Suppressor macrophage treated with lipopolysaccharide for 4 hours (primary cell): ENCODE measurements at regions not wholly inside any gene's neighbourhood (a gene's known extent, or its start where the extent isn't known, plus 50 kb on each side); places are given as distances from the start of the nearest gene placed in this dataset.

Source experiments
- DNase-seq: peaks from one replicate; pipeline ENCODE4 v3.0.0-alpha.2; 2020

GRCh38 chr15:85984241-85984640 lies 95.4 kb upstream of the AGBL1 start:
- DNase-seq: no peak

- no peak for DNase-seq
Observed at GRCh38 chr15:85986116-85986515, 93.6 kb upstream of the AGBL1 start.

- no peak for DNase-seq
Observed at GRCh38 chr15:85986741-85987140, 92.9 kb upstream of the AGBL1 start.

GRCh38 chr15:85988741-85989140 lies 90.9 kb upstream of the AGBL1 start:
- DNase-seq: no peak

GRCh38 chr15:85992224-85992623 lies 87.4 kb upstream of the AGBL1 start:
- DNase-seq: no peak

GRCh38 chr15:85993116-85993515 lies 86.6 kb upstream of the AGBL1 start:
- DNase-seq: no peak

GRCh38 chr15:85997618-85998017 lies 82.1 kb upstream of the AGBL1 start:
- no peak for DNase-seq

- no peak for DNase-seq
Observed at GRCh38 chr15:85999658-86000057, 80.0 kb upstream of the AGBL1 start.

- no peak for DNase-seq
Observed at GRCh38 chr15:86001200-86001599, 78.5 kb upstream of the AGBL1 start.

GRCh38 chr15:86002444-86002843 lies 77.2 kb upstream of the AGBL1 start:
- DNase-seq: no peak

GRCh38 chr15:86004061-86004460 lies 75.6 kb upstream of the AGBL1 start:
- no peak for DNase-seq

GRCh38 chr15:86006546-86006945 lies 73.1 kb upstream of the AGBL1 start:
- no peak for DNase-seq

- DNase-seq: no peak
Observed at GRCh38 chr15:86009727-86010126, 69.9 kb upstream of the AGBL1 start.

- no peak for DNase-seq
Observed at GRCh38 chr15:86010398-86010797, 69.3 kb upstream of the AGBL1 start.

- no peak for DNase-seq
Observed at GRCh38 chr15:86010891-86011290, 68.8 kb upstream of the AGBL1 start.

- DNase-seq: no peak
Observed at GRCh38 chr15:86014016-86014415, 65.7 kb upstream of the AGBL1 start.

- DNase-seq: no peak
Observed at GRCh38 chr15:86016750-86017149, 62.9 kb upstream of the AGBL1 start.

- no peak for DNase-seq
Observed at GRCh38 chr15:86018679-86019078, 61.0 kb upstream of the AGBL1 start.

GRCh38 chr15:86021281-86022264 lies 58.1 kb upstream of the AGBL1 start:
- no peak for DNase-seq

- DNase-seq: no peak
Observed at GRCh38 chr15:86028961-86029360, 50.7 kb upstream of the AGBL1 start.
